SH-SY5Y (cell line): ENCODE measurements at regions not wholly inside any gene's neighbourhood (a gene's known extent, or its start where the extent isn't known, plus 50 kb on each side); places are given as distances from the start of the nearest gene placed in this dataset.

Experiments used
- GATA2 ChIP-seq: IDR thresholded peaks from 2 replicates; pipeline ENCODE4 v1.6.1; 2011; ENCODE audit warnings: mild to moderate bottlenecking, low read depth, low read length
- GATA3 ChIP-seq: IDR thresholded peaks from 2 replicates; pipeline ENCODE4 v1.6.1; 2011; ENCODE audit warnings: low read depth, mild to moderate bottlenecking, low read length, moderate library complexity

DNA sequence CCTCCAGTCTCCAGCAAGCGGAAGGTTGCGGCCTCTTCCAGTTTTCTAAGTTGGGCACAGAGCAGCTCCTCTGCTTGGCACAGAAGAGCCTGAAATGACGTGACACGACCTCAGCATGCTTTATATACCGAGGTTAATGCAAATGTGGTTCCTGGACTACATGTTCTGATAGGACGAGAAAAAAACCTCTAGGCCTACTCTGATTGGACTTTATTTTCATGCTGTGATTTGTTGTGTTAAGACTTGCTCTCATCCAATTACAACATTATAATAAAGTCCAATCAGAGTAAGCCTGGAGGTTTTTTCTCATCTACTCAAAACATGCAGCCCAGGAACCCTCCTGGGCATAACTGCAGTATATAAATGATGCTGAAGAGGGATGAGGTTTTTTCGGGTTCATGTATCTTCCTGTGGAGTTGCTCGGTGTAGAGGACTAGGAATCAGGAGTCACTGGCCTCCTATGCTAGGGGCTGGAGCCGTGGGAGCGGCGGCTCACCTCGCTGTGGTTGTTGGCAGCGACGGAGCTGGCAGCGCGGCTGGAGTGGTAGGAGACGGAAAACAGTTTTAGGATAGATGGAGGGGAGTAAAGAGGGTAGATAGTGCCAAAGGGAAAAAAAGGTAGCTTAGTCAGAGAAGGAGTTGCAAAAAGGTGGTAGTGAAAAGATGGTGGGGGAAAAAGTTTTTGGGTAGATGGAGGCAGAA lies 878.0 kb downstream of the KCNJ18 start:
- no peak for TF ChIP-seq GATA2
- TF ChIP-seq GATA3 = no peak

DNA sequence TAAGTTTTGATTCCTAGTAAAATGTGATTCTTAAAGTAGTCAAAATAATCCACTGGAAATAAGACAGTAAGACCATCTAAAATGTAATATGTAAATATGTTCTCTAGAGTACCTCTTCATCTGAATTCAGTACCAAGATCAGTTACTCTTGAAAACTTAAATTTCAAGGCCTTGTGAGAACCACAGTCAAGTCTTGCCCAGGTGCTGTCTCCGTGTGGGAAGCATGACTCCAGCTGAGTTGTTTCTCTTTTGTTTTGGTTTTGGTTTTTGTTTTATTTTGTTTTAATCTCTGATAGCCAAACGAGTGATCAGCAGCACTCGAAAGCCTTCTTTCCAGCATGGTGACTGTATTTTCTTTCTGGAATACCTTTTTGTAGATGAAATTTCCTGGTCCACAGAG lies 907.0 kb downstream of the KCNJ18 start:
- TF ChIP-seq GATA2 (no peak), GATA3 (no peak)

DNA sequence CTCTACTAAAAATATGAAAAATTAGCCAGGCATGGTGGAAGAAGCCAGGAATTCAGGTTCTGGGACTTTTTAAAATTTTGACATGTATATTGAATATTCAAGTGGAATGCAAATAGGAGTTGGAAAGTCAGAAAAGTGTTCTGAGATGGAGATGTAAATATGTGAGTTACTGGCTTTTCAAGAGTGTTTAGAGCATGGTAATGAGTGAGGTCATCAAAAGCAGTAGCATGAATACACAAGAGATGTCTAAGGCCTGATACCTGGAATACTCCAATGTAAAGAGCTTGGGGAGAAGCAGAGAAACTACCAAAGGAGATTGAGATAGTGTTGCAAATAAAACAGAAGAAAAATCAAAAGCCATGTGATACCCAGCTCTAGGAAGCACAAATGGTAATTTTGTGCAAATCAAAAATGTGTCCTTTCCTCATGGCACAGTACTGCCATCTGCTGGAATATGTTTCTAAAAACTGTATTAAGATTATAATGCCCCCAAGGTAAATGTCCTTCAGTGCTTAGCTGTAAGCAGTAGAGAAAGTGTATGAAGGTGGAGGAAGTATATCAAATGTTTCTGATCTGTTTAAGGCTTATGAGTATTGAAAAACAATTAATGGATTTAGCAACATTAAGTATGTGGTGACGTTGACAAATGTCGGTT lies 908.4 kb downstream of the KCNJ18 start:
- no peak for TF ChIP-seq GATA2
- TF ChIP-seq GATA3 = no peak
